GM18868 (cell line): ENCODE measurements at regions not wholly inside any gene's neighbourhood (a gene's known extent, or its start where the extent isn't known, plus 50 kb on each side); places are given as distances from the start of the nearest gene placed in this dataset.
A peak's percentile ranks its signal among the peaks of the same experiment; 100 is the strongest.

Experiments
- ATAC-seq: cut with Tn5 transposase; IDR thresholded peaks from one replicate; pipeline ENCODE4 v1.9.1; 2021; ENCODE audit warnings: mild to moderate bottlenecking, moderate library complexity; ENCODE audit not compliant: unreplicated experiment

GRCh38 chr11:103659743-103660142 lies 376.7 kb upstream of the DDI1 start:
- no peak for ATAC-seq

- no peak for ATAC-seq
Observed at GRCh38 chr11:103661185-103661584, 375.3 kb upstream of the DDI1 start.

- no peak for ATAC-seq
Observed at GRCh38 chr11:103661991-103662390, 374.4 kb upstream of the DDI1 start.

- ATAC-seq: peak; percentile 57
Observed at GRCh38 chr11:103662880-103663279, 373.6 kb upstream of the DDI1 start.

GRCh38 chr11:103668859-103669258 lies 367.6 kb upstream of the DDI1 start:
- ATAC-seq: no peak

- ATAC-seq: peak; percentile 68
Observed at GRCh38 chr11:103671143-103671651, 365.2 kb upstream of the DDI1 start.

- ATAC-seq: no peak
Observed at GRCh38 chr11:103673773-103674172, 362.7 kb upstream of the DDI1 start.

GRCh38 chr11:103676413-103676812 lies 360.0 kb upstream of the DDI1 start:
- ATAC-seq: no peak

GRCh38 chr11:103680826-103681225 lies 355.6 kb upstream of the DDI1 start:
- no peak for ATAC-seq

GRCh38 chr11:103681855-103682254 lies 354.6 kb upstream of the DDI1 start:
- peak; percentile 13 for ATAC-seq

- ATAC-seq: peak; percentile 93
Observed at GRCh38 chr11:103682318-103683184, 353.9 kb upstream of the DDI1 start.

- ATAC-seq: no peak
Observed at GRCh38 chr11:103683576-103683975, 352.9 kb upstream of the DDI1 start.

- no peak for ATAC-seq
Observed at GRCh38 chr11:103688924-103689323, 347.5 kb upstream of the DDI1 start.

- ATAC-seq: no peak
Observed at GRCh38 chr11:103690356-103690755, 346.1 kb upstream of the DDI1 start.

- ATAC-seq: no peak
Observed at GRCh38 chr11:103696123-103696522, 340.3 kb upstream of the DDI1 start.

GRCh38 chr11:103699216-103699615 lies 337.2 kb upstream of the DDI1 start:
- no peak for ATAC-seq

GRCh38 chr11:103699656-103700055 lies 336.8 kb upstream of the DDI1 start:
- ATAC-seq: no peak

GRCh38 chr11:103700622-103701021 lies 335.8 kb upstream of the DDI1 start:
- ATAC-seq: no peak

- no peak for ATAC-seq
Observed at GRCh38 chr11:103703437-103703836, 333.0 kb upstream of the DDI1 start.

GRCh38 chr11:103703954-103704353 lies 332.5 kb upstream of the DDI1 start:
- no peak for ATAC-seq

GRCh38 chr11:103705642-103706041 lies 330.8 kb upstream of the DDI1 start:
- no peak for ATAC-seq

GRCh38 chr11:103709371-103709770 lies 327.1 kb upstream of the DDI1 start:
- no peak for ATAC-seq

- no peak for ATAC-seq
Observed at GRCh38 chr11:103714246-103714645, 322.2 kb upstream of the DDI1 start.
